GM18519 (cell line): ENCODE measurements at regions not wholly inside any gene's neighbourhood (a gene's known extent, or its start where the extent isn't known, plus 50 kb on each side); places are given as distances from the start of the nearest gene placed in this dataset.
A peak's percentile ranks its signal among the peaks of the same experiment; 100 is the strongest.

Source experiments
- ATAC-seq: cut with Tn5 transposase; IDR thresholded peaks from one replicate; pipeline ENCODE4 v1.9.1; 2021; ENCODE audit warnings: mild to moderate bottlenecking, moderate library complexity; ENCODE audit not compliant: unreplicated experiment, low FRiP score

DNA sequence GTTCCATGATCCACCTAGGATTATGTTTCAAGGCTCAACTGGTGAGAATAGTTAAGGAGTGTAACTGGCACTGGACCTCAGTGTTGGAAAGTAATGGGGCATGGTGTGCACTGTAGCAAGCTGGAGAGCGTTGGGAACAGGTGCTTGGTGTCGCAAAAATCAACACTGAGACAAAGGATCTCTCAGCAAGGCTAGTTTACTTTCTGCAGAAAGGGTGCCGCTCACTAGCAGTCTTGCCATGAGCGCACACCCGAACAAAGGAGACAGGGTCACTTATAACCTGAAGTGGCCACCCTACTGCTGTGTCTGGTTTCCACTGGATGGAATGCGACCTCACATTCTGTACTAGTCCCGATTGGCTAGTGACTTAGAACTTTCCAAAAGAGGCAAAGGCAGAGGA lies 133.2 kb downstream of the TMEM17 start:
- no peak for ATAC-seq

DNA sequence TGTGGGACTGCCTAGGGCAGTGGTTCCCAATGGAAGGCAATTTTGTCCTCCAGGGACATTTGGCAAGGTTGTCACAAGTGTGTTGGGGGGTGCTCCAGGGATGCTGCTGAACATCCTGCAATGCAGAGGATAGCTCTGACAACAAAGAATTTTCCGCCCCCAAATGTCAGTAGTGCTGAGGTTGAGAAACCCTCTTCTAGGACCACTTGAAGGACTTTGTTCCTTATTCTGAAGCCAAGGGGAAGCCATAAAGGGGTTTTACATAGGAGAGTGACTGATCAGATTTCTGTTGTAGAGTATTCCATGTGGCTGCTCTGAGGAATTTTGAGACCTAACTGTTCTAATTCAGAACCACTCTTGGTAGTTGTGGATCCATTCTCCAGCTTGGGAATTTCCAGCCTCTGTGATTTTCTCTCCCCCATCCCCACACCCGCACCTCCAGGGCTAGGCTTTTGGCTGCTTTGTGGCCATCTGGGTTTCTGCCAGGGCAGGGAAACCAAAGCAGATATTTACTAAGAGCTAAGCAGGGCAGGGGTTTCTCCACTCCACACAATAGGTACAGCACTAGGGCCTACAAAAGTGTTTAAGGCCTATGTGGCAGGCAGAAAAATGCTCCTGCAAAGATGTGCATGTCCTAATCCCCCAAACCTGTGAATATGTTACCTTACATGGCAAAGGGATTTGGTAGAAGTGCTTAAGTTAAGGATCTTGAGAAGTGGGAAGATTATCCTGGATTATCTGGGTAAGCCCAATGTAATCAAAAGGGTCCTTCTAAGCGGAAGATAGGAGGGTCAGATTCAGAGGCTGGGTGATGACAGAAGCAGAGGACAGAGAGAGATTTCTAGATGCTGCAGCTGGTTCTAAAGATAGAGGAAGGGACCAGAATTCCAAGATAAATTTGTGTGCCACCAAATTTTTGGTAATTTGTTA lies 135.4 kb downstream of the TMEM17 start:
- ATAC-seq, result no peak

DNA sequence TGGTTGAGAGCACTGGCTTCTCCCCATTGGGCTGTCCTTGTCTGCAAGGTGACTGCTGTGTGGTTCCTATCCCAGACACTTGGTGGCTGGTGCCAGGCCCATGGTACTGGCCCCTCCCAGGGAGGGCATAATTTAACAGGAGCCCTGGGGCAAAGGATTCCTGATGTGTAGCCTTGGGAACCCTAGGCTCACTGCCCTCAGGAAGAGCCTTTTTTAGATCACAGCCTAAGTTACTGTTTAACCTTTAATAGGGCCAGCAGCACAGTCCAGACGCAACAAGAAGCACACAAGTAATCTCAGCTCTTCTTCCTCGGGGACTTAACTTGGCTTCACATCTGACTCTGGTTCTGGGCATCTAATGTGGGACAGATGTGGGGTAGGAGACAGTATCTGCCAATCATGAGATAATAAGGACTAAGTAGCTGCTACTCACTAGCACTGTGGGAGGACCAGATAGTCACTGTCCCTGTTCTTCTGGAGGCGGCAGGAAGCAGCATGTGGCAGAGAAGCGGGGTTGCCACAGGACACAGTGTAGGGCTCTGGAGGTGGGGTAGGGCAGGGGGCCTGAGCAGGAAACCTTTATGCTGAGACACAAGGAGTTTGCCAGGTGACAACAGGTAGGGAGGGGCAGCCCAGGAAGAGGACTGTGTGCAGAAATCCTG lies 136.3 kb downstream of the TMEM17 start:
- ATAC-seq, result no peak

DNA sequence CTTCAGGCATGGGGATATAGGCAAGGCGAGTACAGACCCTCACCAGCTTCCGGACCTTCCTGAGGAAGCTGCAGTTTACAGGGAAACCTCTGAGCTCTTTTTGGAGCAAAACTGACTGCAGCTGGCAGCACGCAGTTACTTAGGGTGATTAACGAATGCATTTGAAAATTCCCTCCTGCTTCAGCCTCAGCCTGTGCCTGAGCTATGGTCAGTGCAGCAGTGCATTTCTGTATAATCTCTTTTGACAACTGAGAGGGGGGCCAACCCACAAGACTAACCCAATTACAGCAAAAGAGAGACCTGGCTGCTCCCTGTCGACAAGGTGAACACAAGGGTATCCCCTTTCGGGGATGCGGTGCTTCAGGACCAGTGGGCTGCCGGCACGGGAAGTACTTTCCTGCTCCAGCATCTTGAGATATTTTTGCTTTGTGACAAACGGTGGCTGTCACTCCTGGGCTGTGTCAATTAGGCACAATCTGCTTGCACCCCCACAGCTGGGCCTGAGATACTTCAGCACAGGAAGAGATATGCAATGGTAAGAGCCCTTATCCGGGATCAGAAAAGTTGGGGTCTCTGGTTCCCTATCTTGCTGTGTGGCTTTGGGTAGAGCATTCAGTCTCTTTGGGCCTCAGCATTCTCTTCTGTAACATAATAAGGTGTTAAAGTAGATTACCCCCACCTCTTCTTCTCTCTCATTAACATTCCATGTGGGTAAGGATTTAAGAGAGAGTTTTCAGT lies 141.0 kb downstream of the TMEM17 start:
- no peak for ATAC-seq

DNA sequence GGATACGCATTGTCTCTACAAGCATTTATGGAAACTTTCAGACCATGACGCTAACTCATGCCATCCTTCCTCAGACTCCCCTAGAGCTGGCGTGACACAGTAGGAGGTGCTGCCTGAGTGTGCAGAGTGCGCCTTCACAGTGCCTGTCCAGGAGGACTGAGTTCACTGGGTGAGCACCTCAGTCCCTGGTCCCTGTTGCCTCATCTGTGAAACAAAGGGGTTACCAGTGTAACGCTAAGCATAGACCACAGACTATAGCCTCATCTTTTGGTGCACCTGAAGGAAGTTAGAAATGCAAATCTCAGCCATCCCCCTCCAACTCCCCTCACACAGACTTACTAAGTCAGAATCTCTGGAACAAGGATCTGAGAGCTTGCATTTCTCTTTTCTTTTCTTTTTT lies 142.8 kb downstream of the TMEM17 start:
- peak; percentile 78 for ATAC-seq

DNA sequence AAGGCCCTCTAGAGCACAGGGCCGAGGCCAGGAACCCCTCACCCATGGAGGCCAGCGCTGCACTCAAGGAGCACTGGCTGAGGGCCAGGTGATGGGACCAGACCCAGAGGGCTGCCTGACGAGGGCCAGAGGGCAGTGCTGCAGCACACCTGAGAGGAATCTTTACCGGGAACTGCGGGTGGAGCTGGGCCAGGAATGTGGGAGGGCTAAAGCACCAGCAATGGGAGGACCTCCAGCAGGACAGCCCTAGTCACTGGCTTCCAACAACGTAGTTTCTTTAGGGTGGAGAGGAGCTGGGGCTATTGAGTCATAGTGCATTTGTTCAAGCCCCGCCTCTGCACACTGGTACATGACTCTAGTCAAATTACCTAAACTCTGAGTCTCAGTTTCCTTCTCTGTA lies 143.4 kb downstream of the TMEM17 start:
- ATAC-seq, result no peak

DNA sequence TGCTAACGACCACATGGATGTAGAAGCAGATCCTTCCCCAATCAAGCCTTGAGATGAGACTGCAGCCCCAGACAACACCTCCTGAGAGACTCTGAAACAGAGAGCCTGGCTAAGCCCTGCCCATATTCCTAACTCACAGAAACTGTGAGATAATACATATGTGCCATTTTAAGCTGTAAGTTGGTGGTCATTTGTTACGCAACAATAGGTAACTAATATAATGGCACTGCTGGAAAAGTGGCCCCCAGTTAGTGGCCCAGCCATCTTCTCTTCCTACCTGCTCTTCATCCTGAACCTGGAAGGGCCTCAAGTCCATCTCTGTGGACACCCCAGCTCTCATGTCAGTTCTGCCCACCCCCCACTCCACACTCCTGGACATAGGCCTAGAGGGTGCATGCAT lies 144.0 kb downstream of the TMEM17 start:
- no peak for ATAC-seq

DNA sequence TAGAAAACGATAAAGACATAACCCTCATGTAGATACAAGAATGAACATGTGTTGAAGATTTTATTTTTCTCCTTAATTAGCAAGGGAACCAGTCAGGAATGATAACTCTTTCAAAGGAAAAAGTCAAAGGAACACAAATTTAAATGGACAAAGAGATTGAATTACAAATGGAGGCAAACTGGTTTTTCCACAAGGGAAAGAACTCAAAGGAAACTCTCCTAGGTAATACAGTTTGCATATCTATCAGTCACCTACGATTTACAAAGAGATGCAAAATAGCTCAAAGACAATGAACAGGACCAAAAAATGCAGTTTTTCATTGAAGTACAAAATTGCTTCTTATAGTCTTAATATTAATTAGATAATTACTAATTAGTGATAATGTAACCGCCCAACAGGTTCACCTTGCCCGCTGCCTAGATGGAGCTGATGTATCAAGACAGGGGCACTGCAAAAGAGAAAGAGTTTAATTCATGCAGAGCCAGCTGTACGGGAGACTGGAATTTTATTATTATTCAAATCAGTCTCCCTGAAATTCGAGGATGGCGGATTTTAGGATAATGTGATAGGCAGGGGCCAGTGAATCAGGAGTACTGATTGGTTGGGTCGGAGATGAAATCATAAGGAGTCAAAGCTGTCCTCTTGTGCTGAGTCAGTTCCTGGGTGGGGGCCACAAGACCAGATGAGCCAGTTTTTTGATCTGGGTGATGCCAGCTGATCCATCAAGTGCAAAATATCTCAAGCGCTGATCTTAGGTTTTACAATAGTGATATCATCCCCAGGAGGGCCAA lies 151.0 kb downstream of the TMEM17 start:
- no peak for ATAC-seq

DNA sequence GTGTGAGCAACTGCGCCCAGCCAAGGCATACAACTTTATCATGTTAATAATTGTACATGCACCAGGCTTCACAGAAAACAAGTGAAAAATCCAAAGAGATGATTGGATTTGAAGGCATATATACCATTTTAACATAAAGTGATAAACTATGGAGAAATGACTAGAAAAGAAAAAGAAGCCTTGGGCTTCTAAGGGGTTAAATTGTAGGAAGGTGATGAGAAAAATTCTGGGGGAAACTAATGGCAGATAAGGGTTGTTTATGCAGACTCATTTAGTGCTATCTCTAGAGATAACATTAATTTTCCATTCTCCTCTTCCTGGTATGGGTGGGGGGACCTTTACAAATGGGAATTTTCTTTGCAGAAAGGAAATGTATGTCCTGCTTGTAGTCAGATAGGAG lies 154.0 kb downstream of the TMEM17 start:
- ATAC-seq, result no peak

DNA sequence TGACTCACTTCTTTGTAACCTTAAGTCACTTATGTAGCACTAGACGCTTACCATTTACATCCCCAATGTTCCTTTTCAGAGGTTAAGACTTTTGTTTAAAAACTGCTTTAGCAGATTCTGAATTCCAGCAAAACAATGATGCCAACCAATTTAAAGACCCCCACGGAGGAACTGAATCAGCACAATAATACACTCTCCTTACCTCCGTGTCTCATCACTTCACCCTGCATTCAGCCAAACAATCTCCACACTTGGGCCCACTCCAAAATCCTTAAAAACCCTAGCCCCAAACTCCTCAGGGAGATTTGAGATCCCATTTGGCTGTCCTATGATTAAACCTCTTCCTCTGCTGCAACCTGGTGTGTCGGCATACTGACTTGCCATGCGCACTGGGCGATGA lies 153.9 kb downstream of the B3GNT2 start:
- no peak for ATAC-seq

DNA sequence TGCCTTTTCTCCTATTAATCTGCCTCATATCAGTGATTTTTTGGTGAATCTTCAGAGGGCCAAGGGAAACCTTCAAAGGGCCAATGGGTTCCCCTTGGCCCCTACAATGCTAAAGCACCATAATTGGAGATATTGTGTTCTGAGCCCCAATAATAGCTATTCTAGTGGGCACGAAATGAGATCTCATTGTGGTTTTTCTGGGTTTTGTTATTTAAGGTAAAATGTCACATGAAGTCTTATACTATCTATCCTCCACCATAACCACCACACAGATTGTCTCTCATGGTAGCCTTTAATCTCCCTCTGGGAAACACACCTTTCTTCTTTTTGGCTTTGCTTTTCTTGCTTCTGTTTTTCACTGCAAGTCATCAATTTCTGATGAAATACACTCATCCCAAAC lies 152.8 kb downstream of the B3GNT2 start:
- ATAC-seq, result no peak

DNA sequence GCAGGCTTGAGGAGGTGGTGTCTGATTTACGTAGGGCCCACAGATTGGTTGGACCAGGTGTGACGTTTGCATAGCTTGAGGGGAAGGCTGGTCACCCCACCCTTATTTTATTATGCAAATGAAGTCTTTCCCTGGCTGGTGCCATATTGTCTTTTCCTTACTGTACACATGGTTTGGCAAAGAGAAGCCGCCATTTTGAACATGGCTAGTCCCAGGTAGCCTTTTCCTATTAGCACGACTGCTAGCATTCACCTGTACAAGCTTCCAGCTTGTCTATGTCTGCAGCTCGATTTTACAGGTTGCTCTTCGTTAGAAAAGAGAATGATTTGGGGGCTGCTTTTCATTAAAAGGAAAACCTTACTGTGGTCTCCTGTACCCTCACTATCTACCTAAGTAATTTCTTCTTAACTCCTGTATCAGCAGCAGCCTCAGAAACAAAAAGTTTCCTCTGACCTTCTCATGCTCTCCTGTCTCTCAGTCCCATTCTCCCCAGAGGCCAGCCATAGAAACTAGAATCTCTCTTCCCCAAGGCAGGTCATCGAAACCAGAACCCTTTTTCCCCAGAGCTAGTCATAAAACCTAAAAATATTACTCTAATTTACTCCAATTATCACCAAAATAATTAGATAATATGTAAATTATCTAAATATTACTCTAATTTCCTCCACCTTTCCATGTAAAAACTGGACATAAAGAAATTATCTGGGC lies 151.8 kb downstream of the B3GNT2 start:
- ATAC-seq, result no peak

DNA sequence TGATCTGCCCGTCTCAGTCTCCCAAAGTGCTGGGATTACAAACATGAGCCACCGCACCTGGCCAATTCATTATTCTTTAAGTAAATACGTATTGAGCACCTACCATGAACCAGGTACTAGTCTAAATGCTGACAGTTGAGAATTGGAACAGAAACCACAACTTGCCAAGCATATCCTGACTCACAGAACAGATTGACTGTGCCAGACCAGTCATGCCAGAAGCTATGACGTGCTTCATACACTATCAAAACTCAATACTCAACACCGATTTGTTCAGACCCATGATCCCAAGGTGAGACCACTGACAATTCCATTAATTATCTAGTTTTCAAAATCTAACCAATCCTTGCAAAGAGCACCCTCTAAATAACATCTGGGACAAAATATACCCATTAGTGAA lies 148.6 kb downstream of the B3GNT2 start:
- no peak for ATAC-seq

DNA sequence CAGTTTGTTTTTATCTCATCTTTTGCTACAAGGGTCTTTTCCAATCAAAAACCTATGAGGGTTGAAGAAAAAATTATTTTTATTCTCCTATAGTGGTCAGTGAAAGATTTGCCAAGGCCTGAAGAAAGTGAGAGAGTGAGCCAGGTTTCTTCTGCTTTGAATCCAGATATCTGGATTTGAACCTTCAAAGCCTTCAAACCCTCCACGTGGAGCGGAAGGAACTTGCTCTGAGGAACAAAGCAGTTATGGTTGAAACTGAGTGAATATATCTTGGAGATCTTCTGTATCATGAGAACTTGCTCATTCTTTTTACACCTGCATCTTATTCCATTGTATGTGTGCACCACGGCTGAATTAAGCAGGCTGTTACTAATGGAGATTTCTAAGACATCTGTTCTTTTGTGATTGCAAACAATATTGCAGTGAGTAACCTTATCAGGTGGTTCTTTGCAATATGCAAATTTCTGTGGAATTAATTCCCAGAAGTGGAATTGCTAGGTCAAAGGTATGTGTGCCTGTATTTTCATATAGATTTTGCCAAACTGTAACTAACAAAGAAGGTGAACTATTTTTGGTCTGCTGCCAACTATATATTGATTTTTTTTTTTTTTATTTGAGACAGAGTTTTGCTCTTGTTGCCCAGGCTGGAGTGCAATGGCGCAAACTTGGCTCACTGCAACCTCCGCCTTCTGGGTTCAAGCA lies 147.9 kb downstream of the B3GNT2 start:
- ATAC-seq, result no peak

DNA sequence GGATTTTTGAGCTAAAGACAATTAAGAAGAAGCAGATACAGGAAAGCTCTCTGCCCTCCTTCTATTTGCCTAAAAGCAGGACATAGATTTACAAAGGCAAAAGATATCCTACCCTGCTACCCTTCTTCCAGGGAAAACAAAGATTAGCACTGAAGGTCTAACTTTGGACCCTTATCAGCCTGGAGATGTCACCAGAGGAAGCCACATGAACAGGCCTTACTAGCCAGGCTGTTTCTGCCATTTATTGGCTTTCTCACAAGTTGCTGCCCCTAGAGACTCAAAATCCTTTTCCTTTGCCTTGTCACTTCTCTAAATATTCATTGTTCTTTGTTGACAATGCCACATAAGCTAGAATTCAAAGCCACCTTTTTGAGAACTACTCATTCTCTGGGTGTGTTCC lies 147.3 kb downstream of the B3GNT2 start:
- ATAC-seq, result no peak

DNA sequence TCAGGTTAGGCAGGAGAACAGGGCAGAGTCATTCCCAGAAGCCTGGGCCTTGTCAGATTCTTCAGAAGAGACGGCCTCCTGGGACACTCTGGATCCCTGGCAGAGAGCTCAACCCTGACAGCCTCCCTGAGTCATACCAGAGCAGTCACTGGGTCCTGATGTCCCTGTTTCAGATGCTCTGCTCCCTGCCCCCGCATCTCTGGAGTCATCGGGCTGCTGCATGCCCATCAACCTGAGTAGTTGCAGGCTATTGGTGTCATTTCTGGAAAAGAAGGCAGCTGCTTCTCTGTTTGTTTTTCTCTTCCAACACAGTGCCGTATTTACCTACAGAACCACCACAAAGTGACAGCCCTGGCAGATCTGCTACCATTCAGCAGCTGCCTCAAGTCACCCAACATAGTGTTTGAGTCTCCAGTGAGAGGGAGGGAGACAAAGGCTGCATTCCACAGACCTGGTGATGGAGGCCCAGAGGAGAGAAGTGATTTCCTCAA lies 145.1 kb downstream of the B3GNT2 start:
- no peak for ATAC-seq

DNA sequence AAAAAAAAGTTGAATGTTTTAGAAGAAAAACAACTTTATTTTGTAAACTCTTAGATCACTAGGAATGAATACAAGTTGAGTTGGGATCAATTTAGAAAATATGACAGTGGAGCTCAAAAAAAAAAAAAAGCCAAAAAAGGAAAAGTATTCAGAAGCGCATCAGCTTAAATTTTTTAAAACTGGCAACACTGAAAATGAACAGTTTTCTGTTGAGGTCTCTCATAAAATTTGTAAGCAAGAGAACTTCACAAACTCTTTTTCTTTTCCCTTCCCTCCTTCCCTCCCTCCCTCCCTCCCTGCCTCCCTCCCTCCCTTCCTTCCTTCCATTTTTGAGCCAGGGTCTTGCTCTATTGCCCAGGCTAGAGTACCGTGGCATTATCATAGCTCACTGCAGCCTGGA lies 143.9 kb downstream of the B3GNT2 start:
- ATAC-seq, result no peak

DNA sequence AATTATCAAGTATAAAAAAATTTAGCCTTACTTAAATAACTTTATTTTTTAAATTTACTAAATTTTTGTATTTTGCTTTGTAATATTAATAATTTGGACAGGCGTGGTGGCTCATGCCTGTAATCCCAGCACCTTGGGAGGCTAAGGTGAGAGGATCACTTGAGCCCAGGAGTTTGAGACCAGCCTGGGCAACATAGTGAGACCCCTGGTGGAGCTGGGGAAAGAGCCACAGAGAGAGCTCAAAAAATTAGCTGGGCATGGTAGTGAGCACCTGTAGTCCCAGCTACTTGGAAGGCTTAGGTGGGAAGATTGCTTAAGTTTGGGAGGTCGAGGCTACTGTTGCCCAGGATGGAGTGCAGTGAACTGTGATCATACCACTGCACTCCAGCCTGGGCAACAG lies 143.5 kb downstream of the B3GNT2 start:
- no peak for ATAC-seq

DNA sequence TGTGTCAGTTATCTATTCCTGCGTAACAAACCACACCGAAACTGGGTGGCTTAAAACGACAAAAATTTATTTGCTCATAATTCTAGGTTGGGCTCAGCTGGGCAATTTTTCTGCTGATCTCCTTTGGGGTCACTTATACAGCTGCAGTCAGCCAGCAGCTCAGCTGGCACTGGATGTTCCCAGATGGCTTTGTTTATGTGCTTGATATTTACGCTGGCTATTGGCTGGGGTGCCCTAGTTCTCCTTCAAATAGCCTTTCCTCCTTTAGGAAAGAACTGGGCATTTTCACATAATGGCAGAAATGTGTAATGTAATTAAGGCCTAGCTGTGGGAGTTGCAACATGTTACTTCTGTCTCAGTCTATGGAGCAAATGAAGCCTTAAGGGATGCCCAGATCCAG lies 142.2 kb downstream of the B3GNT2 start:
- no peak for ATAC-seq
